HK-2 (cell line): ENCODE measurements at regions not wholly inside any gene's neighbourhood (a gene's known extent, or its start where the extent isn't known, plus 50 kb on each side); places are given as distances from the start of the nearest gene placed in this dataset.

Experiments
- DNase-seq: peaks from one replicate; pipeline ENCODE4 v3.0.0-alpha.2; 2018; ENCODE audit not compliant: unreplicated experiment

GRCh38 chr6:120248451-120248850 is 898.9 kb upstream of the MAN1A1 start:
- no peak for DNase-seq

- no peak for DNase-seq
These were observed 887.7 kb upstream of the MAN1A1 start for GRCh38 chr6:120237221-120237620.

GRCh38 chr6:120230008-120230407 is 880.4 kb upstream of the MAN1A1 start:
- DNase-seq: no peak

GRCh38 chr6:120228297-120228696 is 878.7 kb upstream of the MAN1A1 start:
- DNase-seq: no peak

GRCh38 chr6:120219339-120219738 is 869.8 kb upstream of the MAN1A1 start:
- DNase-seq: no peak

- DNase-seq: no peak
These were observed 864.5 kb upstream of the MAN1A1 start for GRCh38 chr6:120214088-120214499.

- no peak for DNase-seq
These were observed 862.6 kb upstream of the MAN1A1 start for GRCh38 chr6:120211955-120212792.

- DNase-seq: no peak
These were observed 853.3 kb upstream of the MAN1A1 start for GRCh38 chr6:120202878-120203277.

GRCh38 chr6:120200853-120201252 is 851.3 kb upstream of the MAN1A1 start:
- no peak for DNase-seq

GRCh38 chr6:120198033-120198432 is 848.5 kb upstream of the MAN1A1 start:
- DNase-seq: no peak

- DNase-seq: no peak
These were observed 836.5 kb upstream of the MAN1A1 start for GRCh38 chr6:120186080-120186479.

GRCh38 chr6:120173250-120173649 is 823.7 kb upstream of the MAN1A1 start:
- no peak for DNase-seq

- DNase-seq: no peak
These were observed 815.0 kb upstream of the MAN1A1 start for GRCh38 chr6:120164531-120164930.

GRCh38 chr6:120157873-120158272 is 808.3 kb upstream of the MAN1A1 start:
- DNase-seq: no peak

- DNase-seq: peak; percentile 3
These were observed 797.7 kb upstream of the MAN1A1 start for GRCh38 chr6:120147071-120147871.

- DNase-seq: no peak
These were observed 792.0 kb upstream of the MAN1A1 start for GRCh38 chr6:120141601-120142000.

GRCh38 chr6:120137492-120137891 is 787.9 kb upstream of the MAN1A1 start:
- no peak for DNase-seq

GRCh38 chr6:120129228-120129627 is 779.7 kb upstream of the MAN1A1 start:
- no peak for DNase-seq

- DNase-seq: no peak
These were observed 772.8 kb upstream of the MAN1A1 start for GRCh38 chr6:120122401-120122800.

- DNase-seq: no peak
These were observed 766.8 kb upstream of the MAN1A1 start for GRCh38 chr6:120116343-120116742.

- no peak for DNase-seq
These were observed 763.4 kb upstream of the MAN1A1 start for GRCh38 chr6:120112980-120113379.

- DNase-seq: no peak
These were observed 761.4 kb upstream of the MAN1A1 start for GRCh38 chr6:120111001-120111400.
